CD4-positive, alpha-beta T cell treated with Interleukin-4 for 1 hour (primary cell): ENCODE measurements at regions not wholly inside any gene's neighbourhood (a gene's known extent, or its start where the extent isn't known, plus 50 kb on each side); places are given as distances from the start of the nearest gene placed in this dataset.

Experiments
- DNase-seq, 2 donors: peaks; one replicate each; pipeline ENCODE4 v3.0.0-alpha.2; 2020 to 2022

DNA sequence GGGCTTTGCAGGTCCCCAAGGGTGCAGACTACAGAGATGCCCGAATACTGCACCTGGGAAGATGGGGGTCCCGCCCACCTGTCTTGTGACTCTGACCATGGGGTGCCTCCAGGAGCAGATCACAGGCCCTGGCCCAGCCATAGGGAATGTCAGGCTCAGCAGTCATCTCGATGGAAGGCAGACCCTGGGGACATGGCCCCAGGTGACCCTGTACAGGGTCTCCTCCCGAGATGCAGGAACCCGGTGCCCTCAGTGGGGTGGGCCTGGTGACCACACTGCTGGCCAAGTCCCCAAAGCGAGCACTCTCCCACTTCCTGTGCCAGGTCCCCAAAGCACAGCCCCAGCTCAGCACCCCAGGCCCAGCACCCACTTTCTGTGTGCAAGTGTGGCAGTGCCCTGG is 903.7 kb upstream of the USP15 start:
- DNase-seq = no peak

DNA sequence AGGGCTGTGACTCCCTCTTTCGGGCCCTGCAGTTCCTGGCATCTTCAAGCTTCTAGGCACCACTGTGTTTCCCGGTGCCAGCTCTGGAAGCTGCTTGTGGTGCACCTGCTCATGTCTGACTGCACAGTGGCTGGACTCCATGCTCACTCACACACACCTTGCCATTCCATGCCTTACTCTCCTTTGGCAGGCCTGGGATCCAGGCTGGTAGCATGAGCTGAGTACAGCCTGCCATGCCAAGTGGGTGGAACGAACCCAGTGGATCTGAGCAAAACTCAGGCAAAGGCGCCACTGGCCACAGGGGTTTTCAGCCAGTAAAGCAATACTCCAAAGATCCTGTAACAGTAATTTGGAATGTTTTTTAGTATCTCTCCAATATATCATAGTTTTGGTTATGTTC is 902.7 kb upstream of the USP15 start:
- no peak for DNase-seq

- DNase-seq = no peak
Measured at GRCh38 chr12:61362037-61362436, 898.2 kb upstream of the USP15 start.

GRCh38 chr12:61365001-61365400 is 895.2 kb upstream of the USP15 start:
- no peak for DNase-seq

DNA sequence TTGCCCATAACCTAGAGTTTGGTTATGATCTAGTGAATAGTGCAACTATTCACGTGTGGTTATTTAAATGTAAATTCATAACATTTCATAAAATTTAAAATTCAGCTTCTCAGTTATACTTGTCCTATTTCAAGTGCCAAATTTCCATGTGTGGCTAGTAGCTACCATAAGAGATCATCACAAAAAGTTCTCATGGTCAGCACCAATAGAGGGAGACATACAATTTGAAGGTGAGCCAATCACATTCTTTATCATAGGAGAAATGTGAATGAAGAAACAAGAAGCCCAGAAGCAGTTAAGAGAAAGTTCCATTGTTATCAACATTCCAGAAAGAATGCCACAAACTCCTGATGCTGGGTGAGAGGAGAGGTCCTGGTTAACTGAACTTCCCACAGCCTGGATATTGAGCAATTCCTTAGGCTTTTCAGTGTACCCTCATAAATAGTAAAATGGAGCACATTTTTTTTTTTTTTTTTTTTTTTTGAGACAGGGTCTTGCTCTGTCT is 892.9 kb upstream of the USP15 start:
- DNase-seq = no peak

DNA sequence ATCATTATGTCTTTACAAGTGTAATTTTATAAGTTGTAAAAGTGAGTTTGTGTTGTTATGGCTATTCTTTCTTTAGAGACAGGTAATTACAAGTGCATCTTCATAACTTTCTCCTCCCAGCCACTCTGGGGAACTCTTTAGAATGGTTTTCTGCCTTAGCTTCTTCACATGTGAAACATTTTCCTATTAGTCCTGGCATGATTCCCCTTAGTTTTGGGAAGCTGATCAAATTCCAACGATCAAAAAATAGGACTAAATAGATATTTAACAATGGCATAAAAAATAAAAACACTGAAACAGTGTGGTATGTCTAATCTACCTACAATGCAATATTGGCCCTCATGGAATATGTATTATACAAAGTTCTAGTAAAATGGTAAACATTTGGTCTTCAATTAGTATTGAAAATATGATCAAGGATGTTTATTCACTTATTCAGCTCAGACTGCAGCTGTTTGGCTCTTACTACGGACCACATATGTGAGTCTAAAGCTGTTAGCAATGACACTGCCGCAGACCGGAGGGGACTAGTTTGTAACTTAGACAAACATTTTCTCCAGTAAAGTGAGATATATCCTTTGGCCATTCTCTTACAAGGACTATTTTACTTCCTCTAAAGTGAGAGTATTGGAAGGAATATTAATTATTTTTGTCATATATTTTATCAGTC is 890.8 kb upstream of the USP15 start:
- no peak for DNase-seq

- no peak for DNase-seq
Measured at GRCh38 chr12:61384511-61384910, 875.7 kb upstream of the USP15 start.

GRCh38 chr12:61385771-61386170 is 874.4 kb upstream of the USP15 start:
- no peak for DNase-seq

DNA sequence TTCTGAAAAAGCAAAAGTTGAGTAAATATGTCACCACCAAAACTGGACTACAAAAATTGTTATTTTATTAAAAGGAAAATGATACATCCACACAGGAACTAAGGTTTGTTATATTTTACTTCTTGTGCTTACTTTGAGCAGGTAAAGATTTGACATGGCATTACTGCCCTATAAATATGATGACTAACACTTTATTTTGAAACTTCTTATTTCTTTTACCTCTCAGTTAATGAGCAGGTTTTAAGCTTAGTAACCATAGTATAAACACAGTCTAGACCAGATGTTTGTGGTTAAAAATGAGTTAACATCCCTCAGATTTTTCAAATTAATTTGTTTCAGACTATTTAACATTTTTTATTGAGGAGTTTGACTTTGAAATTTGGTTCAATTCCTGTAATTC is 862.5 kb upstream of the USP15 start:
- no peak for DNase-seq

DNA sequence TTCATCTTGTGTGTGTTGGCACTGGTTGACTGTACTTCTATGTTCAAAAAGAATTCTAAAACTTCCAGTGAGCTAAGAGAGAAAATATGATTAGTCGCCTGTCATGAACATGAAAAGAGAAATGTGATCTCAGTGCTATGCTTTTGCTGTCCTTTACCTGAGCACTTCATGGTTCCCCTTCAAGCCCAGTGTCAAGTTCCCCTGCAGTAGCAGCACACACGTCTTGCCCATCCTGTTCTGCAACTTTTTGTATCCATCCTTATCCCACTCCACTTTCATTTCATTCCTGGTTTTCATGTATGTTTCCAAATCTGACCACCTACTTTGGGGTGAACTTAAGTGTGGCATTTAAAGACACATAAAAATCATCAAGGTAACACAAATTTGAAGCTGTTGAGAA is 848.0 kb upstream of the USP15 start:
- no peak for DNase-seq

DNA sequence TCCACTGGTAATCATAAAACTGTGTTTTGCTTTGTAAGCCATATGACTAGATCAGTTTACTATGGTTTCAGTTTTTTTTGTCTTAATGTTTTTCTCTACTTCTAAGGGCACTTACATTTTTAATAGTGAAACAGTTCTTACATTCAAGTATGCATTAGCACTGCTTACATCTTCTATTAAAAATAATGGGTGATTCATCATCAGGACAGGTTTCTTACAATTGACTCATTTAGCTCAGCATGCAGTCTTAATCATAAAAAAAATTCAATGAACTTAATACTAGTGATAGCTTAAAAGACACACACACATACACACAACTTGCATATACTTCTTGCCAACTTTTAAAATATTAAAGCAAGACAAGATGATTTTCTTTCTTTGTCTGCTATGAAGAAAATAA is 845.7 kb upstream of the USP15 start:
- DNase-seq = no peak

- no peak for DNase-seq
Measured at GRCh38 chr12:61422786-61423185, 837.4 kb upstream of the USP15 start.

GRCh38 chr12:61452076-61452475 is 808.1 kb upstream of the USP15 start:
- no peak for DNase-seq

- DNase-seq = no peak
Measured at GRCh38 chr12:61487728-61488127, 772.5 kb upstream of the USP15 start.

DNA sequence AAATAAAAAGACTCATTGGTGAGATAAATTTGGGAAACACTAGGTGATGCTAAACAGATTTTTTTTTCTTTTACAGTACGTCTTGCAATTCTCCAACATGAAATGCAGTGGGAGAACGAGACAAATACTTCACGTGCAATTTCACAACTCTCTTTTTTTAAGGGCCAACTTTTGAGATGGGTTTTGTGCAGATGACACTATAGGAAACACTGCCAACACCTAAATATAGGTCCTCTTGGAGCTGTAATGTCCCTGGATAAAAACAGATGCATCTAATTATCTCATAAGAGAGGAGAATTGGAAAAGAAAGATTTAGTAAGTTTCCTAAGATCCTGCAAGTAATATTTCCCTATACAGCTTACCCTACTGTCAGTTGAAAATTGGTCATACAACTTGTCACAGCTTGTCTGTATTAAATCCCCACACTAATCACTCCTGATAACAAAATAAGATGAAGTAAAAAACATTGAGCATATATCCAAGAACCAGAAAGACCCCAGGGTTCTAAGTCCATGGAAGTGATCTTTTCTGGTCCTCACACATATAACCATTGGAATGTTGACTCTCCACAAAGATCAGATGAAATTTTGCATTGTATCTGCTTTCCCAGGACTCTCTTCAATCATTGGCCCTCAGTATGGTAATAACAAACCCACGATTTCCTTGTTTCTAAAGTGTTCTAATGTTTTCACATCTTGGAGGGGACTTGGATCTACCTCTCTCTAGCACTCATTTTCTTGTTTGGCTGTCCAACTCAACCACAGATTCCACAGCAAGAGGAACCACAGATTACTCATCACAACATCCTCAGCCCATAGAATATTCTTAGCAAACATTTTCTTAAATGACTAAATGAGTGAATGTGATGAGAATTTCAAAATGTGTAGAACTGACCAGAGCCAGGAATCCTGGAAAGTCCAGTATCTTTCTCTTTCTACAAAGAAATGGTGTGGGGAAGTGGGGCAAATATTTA is 769.4 kb upstream of the USP15 start:
- no peak for DNase-seq

GRCh38 chr12:61502179-61502578 is 758.0 kb upstream of the USP15 start:
- DNase-seq = no peak

- DNase-seq = no peak
Measured at GRCh38 chr12:61504396-61505080, 755.7 kb upstream of the USP15 start.

GRCh38 chr12:61513499-61513898 is 746.7 kb upstream of the USP15 start:
- no peak for DNase-seq

GRCh38 chr12:61514016-61514415 is 746.2 kb upstream of the USP15 start:
- DNase-seq = no peak

GRCh38 chr12:61521258-61521657 is 738.9 kb upstream of the USP15 start:
- no peak for DNase-seq

DNA sequence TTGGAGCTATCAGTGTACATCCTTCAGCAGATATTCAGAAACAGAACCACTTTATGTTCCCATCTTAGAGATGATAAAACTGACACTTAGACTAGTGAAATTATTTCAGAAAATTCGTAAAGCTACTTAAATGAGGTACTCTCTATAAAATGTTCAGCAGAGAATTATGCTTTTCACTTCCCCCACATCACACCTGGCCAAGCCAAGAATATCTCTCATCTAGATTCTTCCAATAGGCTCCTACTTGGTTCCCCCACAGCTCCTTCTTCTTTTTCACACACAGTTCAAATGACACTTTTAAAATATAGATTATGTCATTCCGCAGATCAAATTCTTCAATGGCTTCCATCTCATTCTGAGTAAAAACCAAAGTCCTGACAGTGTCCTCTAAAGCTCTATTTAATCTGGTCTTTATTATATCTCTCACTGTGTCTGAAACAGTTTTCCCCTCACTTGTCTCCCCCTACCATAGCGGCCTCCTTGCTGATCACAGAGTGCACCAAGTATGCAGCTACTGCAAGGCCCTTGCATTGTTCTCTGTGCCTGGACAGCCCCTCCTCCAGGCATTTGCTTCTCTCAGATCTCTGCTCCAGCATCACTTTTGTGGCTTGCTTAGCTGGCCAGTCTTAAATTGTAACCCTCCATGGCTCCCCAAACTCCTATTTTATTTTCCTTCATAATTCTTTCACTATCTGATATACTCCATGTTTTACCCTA is 736.8 kb upstream of the USP15 start:
- DNase-seq = no peak

GRCh38 chr12:61524851-61525250 is 735.4 kb upstream of the USP15 start:
- no peak for DNase-seq

GRCh38 chr12:61525331-61525730 is 734.9 kb upstream of the USP15 start:
- no peak for DNase-seq
